Transverse colon (tissue), 4 donors: ENCODE measurements at regions not wholly inside any gene's neighbourhood (a gene's known extent, or its start where the extent isn't known, plus 50 kb on each side); places are given as distances from the start of the nearest gene placed in this dataset.

Experiments used
- DNase-seq: peaks from one replicate; pipeline ENCODE4 v3.0.0-alpha.2; 2019
- H3K27ac ChIP-seq, 4 donors: fragments of 200-600 bp; sonication (generic); 2 replicates each; pipeline ENCODE4 v1.5.1; 2016 to 2018; ENCODE audit warnings: inconsistent platforms in 4 of 4
- H3K27me3 ChIP-seq: fragments of 200-600 bp; sonication (generic); 2 replicates; pipeline ENCODE4 v1.5.1; 2017; ENCODE audit warnings: inconsistent platforms
- H3K36me3 ChIP-seq, 4 donors: fragments of 200-600 bp; sonication (generic); 2 replicates each; pipeline ENCODE4 v1.5.1; 2017 to 2019; ENCODE audit warnings: inconsistent platforms in 4 of 4
- H3K4me1 ChIP-seq, 4 donors: fragments of 200-600 bp; sonication (generic); 2 replicates each; pipeline ENCODE4 v1.5.1; 2017 to 2020; ENCODE audit warnings: inconsistent platforms in 4 of 4
- H3K4me3 ChIP-seq, 4 donors: fragments of 200-600 bp; sonication (generic); 1 replicate in 1 of 4; 2 replicates in 3 of 4; pipeline versions ENCODE4 v1.5.1 to v1.6.1; 2017 to 2019; ENCODE audit warnings: inconsistent platforms in 4 of 4
- H3K9me3 ChIP-seq, 2 donors: fragments of 200-600 bp; sonication (generic); 2 replicates each; pipeline ENCODE4 v1.5.1; 2017 to 2019; ENCODE audit warnings: inconsistent platforms in 2 of 2
- CTCF ChIP-seq, 5 experiments: fragments of 200-600 bp in 3 of 5; fragments of 450-650 bp in 2 of 5; sonication (generic) in 3 of 5; IDR thresholded peaks; 1 replicate in 2 of 5; 2 replicates in 3 of 5; pipeline ENCODE4 v1.5.1; 2016 to 2017; ENCODE audit warnings: antibody characterized with exemption in 5 of 5, inconsistent platforms in 3 of 5, mild to moderate bottlenecking in 2 of 5, moderate library complexity in 1 of 5
- EP300 ChIP-seq: sonication (generic); formaldehyde crosslinking; IDR thresholded peaks from one replicate; pipeline ENCODE4 v1.6.1; 2017; ENCODE audit warnings: antibody characterized with exemption, low read depth
- POLR2A ChIP-seq: fragments of 450-650 bp; IDR thresholded peaks from one replicate; pipeline ENCODE4 v1.6.1; 2016; ENCODE audit warnings: antibody characterized with exemption, mild to moderate bottlenecking, moderate library complexity
- POLR2AphosphoS5 ChIP-seq, 3 donors: sonication (generic); formaldehyde crosslinking; IDR thresholded peaks; one replicate each; pipeline ENCODE4 v1.6.1; 2016; ENCODE audit warnings: antibody characterized with exemption in 3 of 3
- WGBS, 2 donors: methylation state at CpG; one replicate each; pipeline ENCODE4 v1.1.5; 2018; ENCODE audit warnings: low coverage in 1 of 2; 5-methylcytosine and 5-hydroxymethylcytosine counted together
- in situ Hi-C, 4 donors: fragments of 200-750 bp; cut with MboI; loops; one replicate each; pipeline versions ENCODE4 v1.15.0 to v1.15.1; 2017; ENCODE audit warnings: low sequenced_read_pairs in 3 of 4, low pct_ligation_motif_present in 1 of 4, low pct_unique_long_range_greater_than_20kb in 1 of 4
- intact Hi-C: fragments of 100-400 bp; cut with DNase I; formaldehyde crosslinking; loops from one replicate; pipeline ENCODE4 v1.15.1; 2023; ENCODE audit warnings: low total_unique reads

- Histone ChIP-seq H3K4me1 (no peaks in the 10 kb centered on the region), H3K27me3 (no peaks in the 10 kb centered on the region), H3K9me3 (no peaks in the 10 kb centered on the region), H3K27ac (no peak overlapping the region), H3K4me3 (no peak overlapping the region), H3K36me3 (no peaks in the 10 kb centered on the region)
- no peak for TF ChIP-seq CTCF (IDR thresholded peaks at IDR 0.05)
- no peak for TF ChIP-seq POLR2A
- no peak for TF ChIP-seq POLR2AphosphoS5 (IDR thresholded peaks at IDR 0.05)
- no peak for TF ChIP-seq EP300
- DNase-seq: no peak
- 57 to 70% methylated on average over 1 of the region's 1 CpG for WGBS, 2 donors
- in situ Hi-C loops: no loop called here
- intact Hi-C loops: no loop called here
These were observed 328.1 kb upstream of the LYPLAL1 start for GRCh38 chr1:218845589-218845988.

- TF ChIP-seq EP300: no peak
- TF ChIP-seq POLR2A: no peak
- TF ChIP-seq POLR2AphosphoS5 (IDR thresholded peaks at IDR 0.05): no peak
- no peak for TF ChIP-seq CTCF (IDR thresholded peaks at IDR 0.05)
- 74 to 77% methylated on average over 4 of the region's 4 CpGs for WGBS, 2 donors
These were observed 327.5 kb upstream of the LYPLAL1 start for GRCh38 chr1:218846181-218846580.

GRCh38 chr1:218847089-218847768 is 326.4 kb upstream of the LYPLAL1 start:
- 76 to 79% methylated on average over 3 of the region's 3 CpGs for WGBS, 2 donors
- Histone ChIP-seq H3K36me3 (no peaks in the 10 kb centered on the region), H3K27ac (no peak overlapping the region), H3K4me1 (no peaks in the 10 kb centered on the region), H3K9me3 (no peaks in the 10 kb centered on the region), H3K27me3 (no peaks in the 10 kb centered on the region), H3K4me3 (no peak overlapping the region)
- TF ChIP-seq POLR2A: no peak
- TF ChIP-seq CTCF (IDR thresholded peaks at IDR 0.05): no peak
- TF ChIP-seq POLR2AphosphoS5 (IDR thresholded peaks at IDR 0.05): no peak
- TF ChIP-seq EP300: no peak
- no peak for DNase-seq
- in situ Hi-C loops: no loop called here
- intact Hi-C loops: no loop called here

More at GRCh38 chr1:218846181-218846580, 327.5 kb upstream of the LYPLAL1 start:
- intact Hi-C loops (no loop called here), in situ Hi-C loops (no loop called here)
- Histone ChIP-seq H3K27ac (no peak overlapping the region), H3K9me3 (no peaks in the 10 kb centered on the region), H3K4me3 (no peak overlapping the region), H3K36me3 (no peaks in the 10 kb centered on the region), H3K27me3 (no peaks in the 10 kb centered on the region), H3K4me1 (no peaks in the 10 kb centered on the region)
- no peak for DNase-seq

- no peak for DNase-seq
- H3K27me3 ChIP-seq: no peaks in the 10 kb centered on the region
- in situ Hi-C loops: no loop called here
- H3K4me1 ChIP-seq: no peaks in the 10 kb centered on the region
- WGBS, 2 donors: 38 to 70% methylated on average over 1 of the region's 1 CpG
- H3K4me3 ChIP-seq: no peak overlapping the region
- H3K36me3 ChIP-seq: no peaks in the 10 kb centered on the region
- intact Hi-C loops: no loop called here
- no peak overlapping the region for H3K27ac ChIP-seq
- H3K9me3 ChIP-seq: no peaks in the 10 kb centered on the region
- TF ChIP-seq POLR2AphosphoS5 (IDR thresholded peaks at IDR 0.05) (no peak), CTCF (IDR thresholded peaks at IDR 0.05) (no peak), EP300 (no peak), POLR2A (no peak)
These were observed 325.7 kb upstream of the LYPLAL1 start for GRCh38 chr1:218848009-218848408.
